Stimulated activated CD4-positive, alpha-beta T cell treated with anti-CD3 and anti-CD28 coated beads, Interleukin-1b, Interleukin-23, amount 100 ng/mL, for 24 hours (primary cell): ENCODE measurements at regions not wholly inside any gene's neighbourhood (a gene's known extent, or its start where the extent isn't known, plus 50 kb on each side); places are given as distances from the start of the nearest gene placed in this dataset.
"Not testable (repeated sequence)": the region's sequence is repeated elsewhere in the genome, so short reads cannot be mapped to it uniquely, and the experiment has no call there.

Experiments
- DNase-seq, 4 experiments: peaks; one replicate each; pipeline ENCODE4 v3.0.0-alpha.2; 2020; ENCODE audit warnings: low read depth in 4 of 4, low spot score in 1 of 4

DNA sequence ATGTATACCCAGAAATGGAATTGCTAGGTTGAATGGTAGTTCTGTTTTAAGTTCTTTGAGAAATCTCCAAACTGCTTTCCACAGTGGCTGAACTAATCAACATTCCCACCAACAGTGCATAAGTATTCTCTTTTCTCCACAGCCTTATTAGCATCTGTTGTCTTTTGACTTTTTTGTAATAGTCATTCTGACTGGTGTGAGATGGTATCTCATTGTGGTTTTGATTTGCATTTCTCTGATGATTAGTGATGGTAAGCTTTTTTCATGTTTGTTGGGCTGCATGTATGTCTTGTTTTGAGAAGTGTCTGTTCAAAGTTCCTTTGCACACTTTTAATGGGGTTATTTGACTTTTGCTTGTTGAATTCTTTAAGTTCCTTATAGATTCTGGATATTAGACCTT, 52.4 kb upstream of the EHHADH start:
- DNase-seq: not testable (repeated sequence)

DNA sequence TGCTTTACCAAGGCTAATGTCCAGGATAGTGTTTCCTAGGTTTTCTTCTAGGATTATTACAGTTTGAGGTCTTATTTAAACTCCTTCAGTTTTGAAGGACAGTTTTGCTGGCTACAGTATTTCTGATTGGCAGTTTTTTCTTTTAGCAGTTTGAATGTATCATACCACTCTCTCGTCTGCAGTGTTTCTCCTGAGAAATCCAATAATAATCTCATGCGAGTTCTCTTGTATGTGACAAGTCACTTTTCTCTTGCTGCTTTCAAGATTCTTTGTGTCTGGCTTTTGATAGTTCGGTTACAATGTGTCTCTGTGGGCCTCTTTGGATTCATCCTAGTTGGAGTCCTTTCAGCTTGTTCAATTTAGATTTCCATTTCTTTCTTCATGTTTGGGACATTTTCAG, 53.0 kb upstream of the EHHADH start:
- no peak for DNase-seq

DNA sequence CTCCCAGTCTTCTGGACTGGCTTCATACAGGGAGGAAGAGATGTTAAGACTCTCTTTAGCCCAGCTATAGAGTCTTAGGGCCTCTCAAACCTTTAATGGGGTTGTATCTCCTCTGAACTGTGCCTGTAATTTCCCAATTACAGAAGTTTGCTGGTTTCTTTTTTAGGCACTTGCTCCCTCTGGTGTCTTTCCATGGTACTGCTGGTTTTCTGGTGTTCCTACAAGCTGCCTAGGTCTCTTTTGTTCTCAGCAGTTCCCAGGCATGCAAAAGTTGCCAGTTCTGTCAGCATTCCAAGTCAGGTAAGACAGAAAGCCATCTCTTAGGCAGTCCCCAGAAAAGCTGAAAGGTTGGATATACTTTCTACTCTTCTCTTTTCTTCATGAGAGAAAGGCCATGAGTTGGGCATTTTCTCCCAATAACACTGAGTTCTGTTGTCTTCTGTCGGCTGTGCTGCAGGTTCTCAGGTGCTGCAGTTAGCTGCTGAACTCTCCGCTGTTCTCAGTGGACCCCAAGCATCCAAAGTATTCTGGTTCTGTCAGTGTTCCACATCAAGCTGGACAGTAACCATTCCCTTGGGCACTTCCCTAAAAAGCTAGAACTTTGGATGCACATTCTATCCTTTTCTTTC, 54.4 kb upstream of the EHHADH start:
- peak; percentile 3 to 33 (median 16) for DNase-seq

DNA sequence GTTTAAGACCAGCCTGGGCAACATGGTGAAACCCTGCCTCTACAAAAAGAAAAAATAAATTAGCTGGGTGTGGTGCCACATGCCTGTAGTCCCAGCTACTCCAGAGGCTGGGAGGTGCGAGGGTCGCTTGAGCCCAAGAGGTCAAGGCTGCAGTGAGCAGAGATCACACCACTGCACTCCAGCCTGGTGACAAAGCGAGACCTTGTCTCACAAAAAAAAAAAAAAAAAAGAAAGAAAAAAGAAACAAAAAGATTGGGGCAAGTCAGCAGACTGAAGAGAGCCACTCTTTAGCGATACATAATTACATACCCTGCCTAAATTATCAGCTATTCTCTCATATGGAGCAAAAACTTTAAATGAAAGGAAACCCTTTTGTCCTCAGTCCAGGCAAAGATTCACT, 53.6 kb upstream of the MAP3K13 start:
- no peak for DNase-seq

DNA sequence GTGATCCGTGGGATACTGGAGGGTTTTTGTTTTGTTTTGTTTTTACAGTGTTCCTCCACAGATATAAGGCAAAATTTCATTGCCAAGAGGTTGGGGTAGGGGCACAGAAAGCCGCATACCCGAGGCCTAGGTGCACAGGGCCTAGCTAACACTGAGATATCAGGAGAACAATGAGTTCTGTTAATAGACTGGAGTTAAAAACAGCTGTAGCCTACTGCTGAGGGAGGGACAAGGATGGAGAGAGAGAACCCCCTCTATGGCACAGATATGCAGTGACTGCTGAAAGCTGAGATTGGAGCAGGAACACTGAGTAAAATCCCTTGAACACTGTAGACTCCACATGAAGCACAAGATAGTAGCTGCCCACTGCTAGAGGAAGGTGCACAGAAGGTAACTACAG, 53.1 kb upstream of the MAP3K13 start:
- no peak for DNase-seq

DNA sequence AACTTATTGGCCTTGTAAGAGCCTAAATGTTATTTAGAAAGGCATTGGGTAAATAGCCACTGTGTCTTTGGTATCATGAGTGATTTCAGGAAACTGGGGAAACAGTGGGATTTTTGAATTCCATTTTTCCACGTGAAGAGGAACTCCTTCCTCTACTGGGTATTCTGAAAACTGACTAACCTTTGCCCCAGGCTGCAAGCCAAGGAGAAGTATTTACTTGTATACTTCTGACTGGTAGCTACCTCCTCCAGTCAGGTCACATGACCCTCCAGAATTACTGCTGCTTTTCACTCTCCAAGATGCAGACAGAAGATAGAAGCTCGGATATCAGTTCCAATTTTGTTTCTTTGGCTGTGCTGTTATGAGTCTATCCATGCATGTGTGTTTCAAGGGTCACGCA, 50.9 kb upstream of the MAP3K13 start:
- no peak for DNase-seq
